Stomach (tissue), 4 donors: ENCODE measurements at regions not wholly inside any gene's neighbourhood (a gene's known extent, or its start where the extent isn't known, plus 50 kb on each side); places are given as distances from the start of the nearest gene placed in this dataset.

Source experiments
- EP300 ChIP-seq: sonication (generic); formaldehyde crosslinking; IDR thresholded peaks from one replicate; pipeline ENCODE4 v1.6.1; 2017; ENCODE audit warnings: antibody characterized with exemption
- POLR2A ChIP-seq, 4 donors: fragments of 450-650 bp; IDR thresholded peaks; one replicate each; pipeline ENCODE4 v1.6.1; 2016; ENCODE audit warnings: antibody characterized with exemption in 4 of 4, control low read depth in 2 of 4, mild to moderate bottlenecking in 1 of 4, moderate library complexity in 1 of 4
- POLR2AphosphoS5 ChIP-seq, 3 donors: sonication (generic); formaldehyde crosslinking; IDR thresholded peaks; one replicate each; pipeline ENCODE4 v1.6.1; 2016; ENCODE audit warnings: antibody characterized with exemption in 3 of 3
- TF ChIP-seq, protein P1 (sequence below), 7 experiments: fragments of 450-650 bp in 4 of 7; fragments of 200-600 bp in 3 of 7; sonication (generic) in 3 of 7; IDR thresholded peaks; one replicate each; pipeline ENCODE4 v1.5.1; 2016 to 2019; ENCODE audit warnings: antibody characterized with exemption in 7 of 7, control low read depth in 2 of 7, mild to moderate bottlenecking in 1 of 7

DNA sequence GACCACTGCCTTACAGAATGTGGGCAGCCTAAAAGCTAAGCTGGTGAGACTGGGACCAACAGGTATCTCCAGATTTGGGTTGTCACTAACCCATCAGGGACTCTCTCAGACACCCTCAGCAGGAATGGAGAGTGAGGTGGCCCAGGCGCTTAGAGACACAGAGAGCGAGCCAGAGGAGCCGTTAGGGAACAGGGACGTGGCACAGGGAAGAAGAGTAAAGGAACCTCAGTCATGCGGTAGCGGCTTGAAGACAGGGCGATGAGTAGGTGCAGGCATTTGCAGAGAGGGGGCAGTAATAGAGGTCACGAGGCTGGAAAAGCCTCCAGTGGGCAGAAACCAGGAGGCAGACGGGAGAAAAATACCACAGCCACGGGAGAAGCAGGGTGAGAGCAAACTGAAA lies 158.0 kb upstream of the CCND2 start:
- TF ChIP-seq, protein P1, sequence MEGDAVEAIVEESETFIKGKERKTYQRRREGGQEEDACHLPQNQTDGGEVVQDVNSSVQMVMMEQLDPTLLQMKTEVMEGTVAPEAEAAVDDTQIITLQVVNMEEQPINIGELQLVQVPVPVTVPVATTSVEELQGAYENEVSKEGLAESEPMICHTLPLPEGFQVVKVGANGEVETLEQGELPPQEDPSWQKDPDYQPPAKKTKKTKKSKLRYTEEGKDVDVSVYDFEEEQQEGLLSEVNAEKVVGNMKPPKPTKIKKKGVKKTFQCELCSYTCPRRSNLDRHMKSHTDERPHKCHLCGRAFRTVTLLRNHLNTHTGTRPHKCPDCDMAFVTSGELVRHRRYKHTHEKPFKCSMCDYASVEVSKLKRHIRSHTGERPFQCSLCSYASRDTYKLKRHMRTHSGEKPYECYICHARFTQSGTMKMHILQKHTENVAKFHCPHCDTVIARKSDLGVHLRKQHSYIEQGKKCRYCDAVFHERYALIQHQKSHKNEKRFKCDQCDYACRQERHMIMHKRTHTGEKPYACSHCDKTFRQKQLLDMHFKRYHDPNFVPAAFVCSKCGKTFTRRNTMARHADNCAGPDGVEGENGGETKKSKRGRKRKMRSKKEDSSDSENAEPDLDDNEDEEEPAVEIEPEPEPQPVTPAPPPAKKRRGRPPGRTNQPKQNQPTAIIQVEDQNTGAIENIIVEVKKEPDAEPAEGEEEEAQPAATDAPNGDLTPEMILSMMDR (IDR thresholded peaks at IDR 0.05), result no peak
- no peak for TF ChIP-seq POLR2AphosphoS5 (IDR thresholded peaks at IDR 0.05)
- no peak for TF ChIP-seq POLR2A (IDR thresholded peaks at IDR 0.05)
- no peak for TF ChIP-seq EP300
